ENCODE measurements at regions not wholly inside any gene's neighbourhood (a gene's known extent, or its start where the extent isn't known, plus 50 kb on each side); places are given as distances from the start of the nearest gene placed in this dataset.

DNA sequence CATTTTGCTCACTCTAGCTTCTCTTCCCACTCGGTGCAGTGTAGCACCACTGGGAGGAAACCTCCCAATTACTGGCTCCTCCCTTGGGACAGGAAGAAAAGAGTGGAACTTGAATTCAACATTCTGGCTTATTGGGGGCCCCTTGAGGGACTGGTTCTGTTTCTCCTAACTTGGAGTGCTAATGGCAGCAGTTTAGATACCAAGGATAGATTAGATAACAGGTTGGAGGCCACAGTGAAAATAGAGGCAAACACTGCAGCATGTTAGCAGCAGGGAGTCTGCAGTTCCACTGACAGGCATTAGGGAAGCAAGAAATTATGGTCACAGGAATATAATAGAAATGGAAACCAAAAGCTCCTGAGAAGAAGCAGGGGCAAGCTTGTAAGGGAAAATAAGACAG, 322.0 kb downstream of the ABCC12 start:
- no peaks in the 10 kb centered on the region for H3K27me3 ChIP-seq
- H3K4me1 ChIP-seq = no peaks in the 10 kb centered on the region
- no peak overlapping the region for H2AFZ ChIP-seq (replicated peaks)
- Mint-ChIP-seq H3K36me3 (no peaks in the 10 kb centered on the region), H3K9me3 (peaks cover 22% of the 10 kb centered on the region), H3K4me1 (no peaks in the 10 kb centered on the region), H3K4me3 (no peak overlapping the region), H3K27ac (no peak overlapping the region), H3K27me3 (ENCODE audit: insufficient read depth, low read depth) (no peaks in the 10 kb centered on the region)
- TF ChIP-seq, protein P1, sequence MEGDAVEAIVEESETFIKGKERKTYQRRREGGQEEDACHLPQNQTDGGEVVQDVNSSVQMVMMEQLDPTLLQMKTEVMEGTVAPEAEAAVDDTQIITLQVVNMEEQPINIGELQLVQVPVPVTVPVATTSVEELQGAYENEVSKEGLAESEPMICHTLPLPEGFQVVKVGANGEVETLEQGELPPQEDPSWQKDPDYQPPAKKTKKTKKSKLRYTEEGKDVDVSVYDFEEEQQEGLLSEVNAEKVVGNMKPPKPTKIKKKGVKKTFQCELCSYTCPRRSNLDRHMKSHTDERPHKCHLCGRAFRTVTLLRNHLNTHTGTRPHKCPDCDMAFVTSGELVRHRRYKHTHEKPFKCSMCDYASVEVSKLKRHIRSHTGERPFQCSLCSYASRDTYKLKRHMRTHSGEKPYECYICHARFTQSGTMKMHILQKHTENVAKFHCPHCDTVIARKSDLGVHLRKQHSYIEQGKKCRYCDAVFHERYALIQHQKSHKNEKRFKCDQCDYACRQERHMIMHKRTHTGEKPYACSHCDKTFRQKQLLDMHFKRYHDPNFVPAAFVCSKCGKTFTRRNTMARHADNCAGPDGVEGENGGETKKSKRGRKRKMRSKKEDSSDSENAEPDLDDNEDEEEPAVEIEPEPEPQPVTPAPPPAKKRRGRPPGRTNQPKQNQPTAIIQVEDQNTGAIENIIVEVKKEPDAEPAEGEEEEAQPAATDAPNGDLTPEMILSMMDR (IDR thresholded peaks at IDR 0.05) = no peak
- TF ChIP-seq EZH2phosphoT487 (IDR thresholded peaks at IDR 0.05) = no peak
- no peak for TF ChIP-seq EZH2 (IDR thresholded peaks at IDR 0.05)
- H3K27ac ChIP-seq = no peak overlapping the region
- no peak for DNase-seq (ENCODE audit: low spot score)
- H4K20me1 ChIP-seq (ENCODE audit: low read depth) = no peaks in the 10 kb centered on the region
- H3K4me3 ChIP-seq = no peak overlapping the region
- H3K79me2 ChIP-seq (ENCODE audit: low read depth) = no peaks in the 10 kb centered on the region
- no peaks in the 10 kb centered on the region for H3K9me3 ChIP-seq (ENCODE audit: low read depth)
- no peak overlapping the region for H3K4me2 ChIP-seq
- H3K36me3 ChIP-seq = no peaks in the 10 kb centered on the region
- H3F3A ChIP-seq (ENCODE audit: low read depth) = no peaks in the 10 kb centered on the region
- no peak overlapping the region for H3K9ac ChIP-seq

DNA sequence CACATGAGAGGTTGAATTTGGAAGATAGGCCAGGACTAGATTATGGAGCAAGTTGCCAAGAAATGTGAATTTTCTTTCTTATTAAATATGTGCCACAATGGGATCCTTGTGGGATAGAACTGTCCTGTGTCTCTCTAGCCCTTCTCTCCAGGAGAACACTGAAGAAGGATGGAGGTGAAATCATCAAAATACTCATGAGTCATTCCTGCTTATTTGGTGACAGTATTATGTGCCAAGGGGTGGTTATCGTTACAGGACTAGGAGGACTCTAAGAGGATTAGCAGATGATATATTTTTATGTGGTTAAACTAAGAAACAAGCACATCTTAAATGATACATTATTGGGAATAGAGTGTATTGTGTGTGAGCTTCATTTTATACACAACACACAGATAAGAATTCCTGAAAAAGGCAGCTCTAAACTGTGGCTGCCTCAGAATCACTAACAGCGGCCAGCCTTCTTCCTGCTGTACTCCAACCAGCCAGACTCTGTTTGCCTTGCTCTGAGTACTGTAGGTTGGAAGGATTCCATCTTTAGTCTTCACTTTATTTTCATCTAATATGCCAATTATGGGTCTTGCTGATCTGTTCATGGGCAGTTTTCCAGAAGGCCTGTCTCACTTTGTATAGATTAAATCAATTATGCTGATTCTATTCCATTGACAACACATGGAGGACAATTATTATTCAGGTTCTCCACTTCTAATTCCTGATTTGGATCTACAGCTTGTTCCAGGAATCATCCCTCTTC, 325.8 kb downstream of the ABCC12 start:
- Mint-ChIP-seq H3K4me3 (no peak overlapping the region), H3K27me3 (ENCODE audit: insufficient read depth, low read depth) (peaks cover 2% of the 10 kb centered on the region), H3K4me1 (no peaks in the 10 kb centered on the region), H3K27ac (no peak overlapping the region), H3K36me3 (no peaks in the 10 kb centered on the region), H3K9me3 (peaks cover 26% of the 10 kb centered on the region)
- no peak overlapping the region for H3K4me2 ChIP-seq
- DNase-seq (ENCODE audit: low spot score) = no peak
- no peak overlapping the region for H3K4me3 ChIP-seq
- no peak overlapping the region for H2AFZ ChIP-seq (replicated peaks)
- H3F3A ChIP-seq (ENCODE audit: low read depth) = no peaks in the 10 kb centered on the region
- H3K79me2 ChIP-seq (ENCODE audit: low read depth) = no peaks in the 10 kb centered on the region
- no peaks in the 10 kb centered on the region for H3K36me3 ChIP-seq
- no peak overlapping the region for H3K9ac ChIP-seq
- TF ChIP-seq EZH2phosphoT487 (IDR thresholded peaks at IDR 0.05) (no peak), EZH2 (IDR thresholded peaks at IDR 0.05) (no peak)
- TF ChIP-seq, protein P1 (IDR thresholded peaks at IDR 0.05) = no peak
- no peak overlapping the region for H3K27ac ChIP-seq
- no peaks in the 10 kb centered on the region for H3K9me3 ChIP-seq (ENCODE audit: low read depth)
- no peaks in the 10 kb centered on the region for H3K4me1 ChIP-seq
- no peaks in the 10 kb centered on the region for H3K27me3 ChIP-seq
- H4K20me1 ChIP-seq (ENCODE audit: low read depth) = no peaks in the 10 kb centered on the region

DNA sequence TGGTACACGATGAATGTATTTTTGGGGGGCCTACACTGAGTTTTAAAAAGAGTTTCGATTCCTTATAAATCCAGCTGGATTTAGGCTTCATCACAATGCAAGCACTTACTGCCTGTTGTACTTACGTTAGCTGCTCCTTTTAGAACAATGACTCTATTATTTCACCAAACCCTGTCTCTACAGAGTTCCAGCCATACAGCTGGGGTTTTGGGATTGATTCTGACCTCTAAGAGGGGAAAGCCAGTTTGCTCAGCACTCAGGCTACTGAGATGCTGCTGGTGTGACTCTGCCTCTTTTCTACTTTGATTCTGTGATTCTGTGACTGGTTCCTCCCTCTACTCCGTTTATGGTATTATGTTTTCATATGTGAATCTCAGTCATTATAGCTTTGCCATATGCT, 329.7 kb downstream of the ABCC12 start:
- no peak overlapping the region for H3K27ac ChIP-seq
- Mint-ChIP-seq H3K4me3 (no peak overlapping the region), H3K27ac (no peak overlapping the region), H3K9me3 (peaks cover 10% of the 10 kb centered on the region), H3K4me1 (no peaks in the 10 kb centered on the region), H3K27me3 (ENCODE audit: insufficient read depth, low read depth) (peaks cover 2% of the 10 kb centered on the region), H3K36me3 (no peaks in the 10 kb centered on the region)
- no peaks in the 10 kb centered on the region for H4K20me1 ChIP-seq (ENCODE audit: low read depth)
- H3K4me3 ChIP-seq = no peak overlapping the region
- no peaks in the 10 kb centered on the region for H3K9me3 ChIP-seq (ENCODE audit: low read depth)
- H3K27me3 ChIP-seq = no peaks in the 10 kb centered on the region
- no peaks in the 10 kb centered on the region for H3K36me3 ChIP-seq
- no peaks in the 10 kb centered on the region for H3K79me2 ChIP-seq (ENCODE audit: low read depth)
- H3K4me1 ChIP-seq = no peaks in the 10 kb centered on the region
- no peak overlapping the region for H3K9ac ChIP-seq
- H3K4me2 ChIP-seq = no peak overlapping the region
- no peak for DNase-seq (ENCODE audit: low spot score)
- no peak for TF ChIP-seq EZH2phosphoT487 (IDR thresholded peaks at IDR 0.05)
- TF ChIP-seq, protein P1 (IDR thresholded peaks at IDR 0.05) = no peak
- no peak for TF ChIP-seq EZH2 (IDR thresholded peaks at IDR 0.05)
- H3F3A ChIP-seq (ENCODE audit: low read depth) = no peaks in the 10 kb centered on the region
- no peak overlapping the region for H2AFZ ChIP-seq (replicated peaks)
